ENCODE measurements at regions not wholly inside any gene's neighbourhood (a gene's known extent, or its start where the extent isn't known, plus 50 kb on each side); places are given as distances from the start of the nearest gene placed in this dataset.

- no peak for TF ChIP-seq FOXM1 (IDR thresholded peaks at IDR 0.05; ENCODE audit: borderline replicate concordance)
- no peak for TF ChIP-seq PKNOX1 (IDR thresholded peaks at IDR 0.05)
- no peak for TF ChIP-seq NFRKB (IDR thresholded peaks at IDR 0.05)
- TF ChIP-seq LEF1 (IDR thresholded peaks at IDR 0.05; ENCODE audit: borderline replicate concordance) = no peak
- TF ChIP-seq BHLHE40 (IDR thresholded peaks at IDR 0.05; ENCODE audit: borderline replicate concordance) = no peak
- no peak for TF ChIP-seq ELF4 (IDR thresholded peaks at IDR 0.05)
- TF ChIP-seq SP1 (IDR thresholded peaks at IDR 0.05) = no peak
- no peak for TF ChIP-seq FOXA1 (IDR thresholded peaks at IDR 0.05)
- TF ChIP-seq TARDBP (IDR thresholded peaks at IDR 0.05) = no peak
These were observed 122.5 kb upstream of the ZC3H12C start for GRCh38 chr11:109970516-109971183.
